SU-DHL-6 (cell line): ENCODE measurements at regions not wholly inside any gene's neighbourhood (a gene's known extent, or its start where the extent isn't known, plus 50 kb on each side); places are given as distances from the start of the nearest gene placed in this dataset.

Experiments
- H2AFZ ChIP-seq: fragments of 200-600 bp; sonication (generic); 2 replicates; pipeline ENCODE4 v1.6.1; 2014; ENCODE audit warnings: low read depth, mild to moderate bottlenecking, moderate library complexity, mixed read lengths, antibody characterized with exemption, low read length; ENCODE audit not compliant: severe bottlenecking
- H3F3A ChIP-seq: fragments of 200-600 bp; shearing (Covaris generic); 2 replicates; pipeline ENCODE4 v1.6.0; 2016; ENCODE audit warnings: antibody characterized with exemption, mild to moderate bottlenecking; ENCODE audit not compliant: insufficient read depth
- H3K27ac ChIP-seq: fragments of 200-600 bp; sonication (generic); 2 replicates; pipeline ENCODE4 v1.5.1; 2016; ENCODE audit warnings: low read depth, mild to moderate bottlenecking, low read length, moderate library complexity, mixed read lengths
- H3K27me3 ChIP-seq: fragments of 200-600 bp; sonication (generic), shearing (Covaris generic); 2 replicates; pipeline ENCODE4 v1.6.0; 2014; ENCODE audit warnings: mild to moderate bottlenecking, low read length
- H3K36me3 ChIP-seq: fragments of 200-600 bp; sonication (generic); 2 replicates; pipeline ENCODE4 v1.6.1; 2014; ENCODE audit warnings: mild to moderate bottlenecking, low read length, mixed read lengths
- H3K4me2 ChIP-seq: fragments of 300-600, 200-600 bp; shearing (Covaris generic), sonication (generic); 2 replicates; pipeline ENCODE4 v1.6.0; 2014; ENCODE audit warnings: low read length, low read depth, mild to moderate bottlenecking; ENCODE audit not compliant: poor library complexity, severe bottlenecking
- H3K4me3 ChIP-seq: fragments of 200-600 bp; sonication (generic); 2 replicates; pipeline ENCODE4 v1.5.1; 2014; ENCODE audit warnings: antibody characterized with exemption, low read length, mild to moderate bottlenecking, mixed read lengths; ENCODE audit not compliant: insufficient read depth, poor library complexity, severe bottlenecking
- H3K79me2 ChIP-seq: fragments of 200-600 bp; sonication (generic); 2 replicates; pipeline ENCODE4 v1.6.1; 2014; ENCODE audit warnings: mild to moderate bottlenecking, low read length, moderate library complexity; ENCODE audit not compliant: insufficient read depth
- H3K9ac ChIP-seq: fragments of 200-600 bp; sonication (generic); 2 replicates; pipeline ENCODE4 v1.7.0; 2014; ENCODE audit warnings: mild to moderate bottlenecking, low read length
- H3K9me2 ChIP-seq: fragments of 200-600 bp; sonication (generic); replicated peaks from 2 replicates; pipeline ENCODE4 v1.6.1; 2014; ENCODE audit warnings: low read length; ENCODE audit not compliant: insufficient read depth
- H3K9me3 ChIP-seq: fragments of 200-600 bp; sonication (generic); 2 replicates; pipeline ENCODE4 v1.6.1; 2014; ENCODE audit warnings: low read length, mixed read lengths; ENCODE audit not compliant: insufficient read depth
- H4K20me1 ChIP-seq: fragments of 200-600 bp; sonication (generic); 2 replicates; pipeline ENCODE4 v1.6.1; 2014; ENCODE audit warnings: low read depth, mild to moderate bottlenecking, antibody characterized with exemption, low read length, moderate library complexity, mixed read lengths
- EZH2phosphoT487 ChIP-seq: fragments of 200-600 bp; sonication (generic), shearing (Covaris generic); conservative IDR thresholded peaks from 2 replicates; pipeline ENCODE4 v1.6.1; 2018; ENCODE audit warnings: mild to moderate bottlenecking, antibody characterized with exemption, low read length, moderate library complexity, mixed read lengths
- TF ChIP-seq, protein P1 (sequence below): fragments of 200-600 bp; sonication (generic); IDR thresholded peaks from one replicate; pipeline ENCODE4 v1.5.1; 2017; ENCODE audit warnings: antibody characterized with exemption, mild to moderate bottlenecking, low read length, moderate library complexity; ENCODE audit not compliant: insufficient read depth, poor library complexity, severe bottlenecking

DNA sequence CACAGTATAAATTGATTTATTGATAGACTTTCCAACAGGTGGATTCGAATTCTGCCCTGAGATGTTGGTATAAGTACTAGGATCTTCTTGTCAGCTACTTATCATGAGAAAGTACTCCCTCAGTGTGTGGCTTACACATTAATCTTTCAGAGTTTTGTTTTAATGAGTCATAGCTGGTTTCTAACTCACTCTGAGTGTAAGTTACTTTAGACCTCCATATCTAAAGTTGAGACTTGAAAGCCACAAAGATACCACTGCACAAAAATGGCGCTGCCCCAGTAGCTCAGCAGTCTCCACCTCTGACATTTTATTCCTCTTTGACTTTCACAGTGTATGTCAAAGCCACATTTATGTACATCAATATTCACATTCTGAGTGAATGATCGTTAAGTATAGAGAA, 318.5 kb downstream of the ARAP2 start:
- H3K36me3 ChIP-seq = no peaks in the 10 kb centered on the region
- no peak overlapping the region for H2AFZ ChIP-seq
- no peak overlapping the region for H3K4me2 ChIP-seq
- H3K4me3 ChIP-seq = no peak overlapping the region
- H3K27me3 ChIP-seq = no peaks in the 10 kb centered on the region
- H3K79me2 ChIP-seq = no peaks in the 10 kb centered on the region
- H4K20me1 ChIP-seq = no peaks in the 10 kb centered on the region
- no peaks in the 10 kb centered on the region for H3K9me3 ChIP-seq
- H3K9me2 ChIP-seq = no peaks in the 10 kb centered on the region
- no peak overlapping the region for H3K9ac ChIP-seq
- no peak for TF ChIP-seq EZH2phosphoT487
- TF ChIP-seq, protein P1, sequence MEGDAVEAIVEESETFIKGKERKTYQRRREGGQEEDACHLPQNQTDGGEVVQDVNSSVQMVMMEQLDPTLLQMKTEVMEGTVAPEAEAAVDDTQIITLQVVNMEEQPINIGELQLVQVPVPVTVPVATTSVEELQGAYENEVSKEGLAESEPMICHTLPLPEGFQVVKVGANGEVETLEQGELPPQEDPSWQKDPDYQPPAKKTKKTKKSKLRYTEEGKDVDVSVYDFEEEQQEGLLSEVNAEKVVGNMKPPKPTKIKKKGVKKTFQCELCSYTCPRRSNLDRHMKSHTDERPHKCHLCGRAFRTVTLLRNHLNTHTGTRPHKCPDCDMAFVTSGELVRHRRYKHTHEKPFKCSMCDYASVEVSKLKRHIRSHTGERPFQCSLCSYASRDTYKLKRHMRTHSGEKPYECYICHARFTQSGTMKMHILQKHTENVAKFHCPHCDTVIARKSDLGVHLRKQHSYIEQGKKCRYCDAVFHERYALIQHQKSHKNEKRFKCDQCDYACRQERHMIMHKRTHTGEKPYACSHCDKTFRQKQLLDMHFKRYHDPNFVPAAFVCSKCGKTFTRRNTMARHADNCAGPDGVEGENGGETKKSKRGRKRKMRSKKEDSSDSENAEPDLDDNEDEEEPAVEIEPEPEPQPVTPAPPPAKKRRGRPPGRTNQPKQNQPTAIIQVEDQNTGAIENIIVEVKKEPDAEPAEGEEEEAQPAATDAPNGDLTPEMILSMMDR = no peak
- no peaks in the 10 kb centered on the region for H3F3A ChIP-seq
- no peak overlapping the region for H3K27ac ChIP-seq

- Histone ChIP-seq H3K9ac (no peak overlapping the region), H4K20me1 (no peaks in the 10 kb centered on the region), H3K9me3 (no peaks in the 10 kb centered on the region), H3K4me2 (no peak overlapping the region), H3K4me3 (no peak overlapping the region), H3K27ac (no peak overlapping the region), H3F3A (no peaks in the 10 kb centered on the region), H3K9me2 (no peaks in the 10 kb centered on the region), H3K79me2 (no peaks in the 10 kb centered on the region), H3K36me3 (no peaks in the 10 kb centered on the region), H2AFZ (no peak overlapping the region), H3K27me3 (no peaks in the 10 kb centered on the region)
- no peak for TF ChIP-seq EZH2phosphoT487
- TF ChIP-seq, protein P1 = no peak
These were observed 317.5 kb downstream of the ARAP2 start for GRCh38 chr4:35926788-35927187.

- Histone ChIP-seq H3F3A (no peaks in the 10 kb centered on the region), H2AFZ (no peak overlapping the region), H3K9me2 (no peaks in the 10 kb centered on the region), H3K4me2 (no peak overlapping the region), H3K27me3 (no peaks in the 10 kb centered on the region), H3K36me3 (no peaks in the 10 kb centered on the region), H3K79me2 (no peaks in the 10 kb centered on the region), H3K9ac (no peak overlapping the region), H3K9me3 (no peaks in the 10 kb centered on the region), H3K4me3 (no peak overlapping the region), H4K20me1 (no peaks in the 10 kb centered on the region), H3K27ac (no peak overlapping the region)
- no peak for TF ChIP-seq EZH2phosphoT487
- TF ChIP-seq, protein P1 = no peak
These were observed 310.4 kb downstream of the ARAP2 start for GRCh38 chr4:35933901-35934300.
